ENCODE measurements at regions not wholly inside any gene's neighbourhood (a gene's known extent, or its start where the extent isn't known, plus 50 kb on each side); places are given as distances from the start of the nearest gene placed in this dataset.

- Histone ChIP-seq H3K27me3 (no peaks in the 10 kb centered on the region), H3K36me3 (no peaks in the 10 kb centered on the region), H3K4me1 (peaks cover 0 to 11% of the 10 kb centered on the region in 2 donors), H3K27ac (no peak overlapping the region), H3K9me3 (no peaks in the 10 kb centered on the region), H3K4me3 (no peak overlapping the region)
- ATAC-seq, result peak; percentile 23
- TF ChIP-seq CTCF (IDR thresholded peaks at IDR 0.05), result no peak
- intact Hi-C loops (cut with DNase I), result no loop called here
- DNase-seq, result no peak
Measured at GRCh38 chr4:86493460-86493859, 100.7 kb upstream of the PTPN13 start.

GRCh38 chr4:86496094-86497080 lies 97.7 kb upstream of the PTPN13 start:
- H3K9me3 ChIP-seq, result no peaks in the 10 kb centered on the region
- peaks cover 0 to 17% of the 10 kb centered on the region in 2 donors for H3K4me1 ChIP-seq
- H3K36me3 ChIP-seq, result no peaks in the 10 kb centered on the region
- TF ChIP-seq CTCF (IDR thresholded peaks at IDR 0.05), result peak; percentile 79 to 83
- ATAC-seq (peak; percentile 38), DNase-seq (peak in 2 of 4 donors; percentile 48 to 58)
- no peaks in the 10 kb centered on the region for H3K27me3 ChIP-seq
- intact Hi-C loops (cut with DNase I), result loop anchor here in 1 of 2 donors (5.0 kb wide), 1 partner anchor 401 kb away; no protein-coding TSS in a partner anchor
- no peak overlapping the region for H3K4me3 ChIP-seq
- no peak overlapping the region for H3K27ac ChIP-seq

- Histone ChIP-seq H3K27me3 (no peaks in the 10 kb centered on the region), H3K27ac (no peak overlapping the region), H3K4me3 (no peak overlapping the region), H3K4me1 (peaks cover 0 to 17% of the 10 kb centered on the region in 2 donors), H3K9me3 (no peaks in the 10 kb centered on the region), H3K36me3 (no peaks in the 10 kb centered on the region)
- intact Hi-C loops (cut with DNase I), result loop anchor here in 1 of 2 donors (5.0 kb wide), 1 partner anchor 400 kb away; no protein-coding TSS in a partner anchor
- ATAC-seq, result peak; percentile 59
- no peak for DNase-seq
- no peak for TF ChIP-seq CTCF (IDR thresholded peaks at IDR 0.05)
Measured at GRCh38 chr4:86497131-86497530, 97.0 kb upstream of the PTPN13 start.

- intact Hi-C loops (cut with DNase I), result loop anchor here in 1 of 2 donors (5.0 kb wide), 1 partner anchor 399 kb away; no protein-coding TSS in a partner anchor
- peak; percentile 89 for ATAC-seq
- Histone ChIP-seq H3K27ac (no peak overlapping the region), H3K36me3 (no peaks in the 10 kb centered on the region), H3K4me3 (no peak overlapping the region), H3K9me3 (no peaks in the 10 kb centered on the region), H3K4me1 (peaks cover 0 to 17% of the 10 kb centered on the region in 2 donors), H3K27me3 (no peaks in the 10 kb centered on the region)
- TF ChIP-seq CTCF (IDR thresholded peaks at IDR 0.05), result peak; percentile 73 to 74
- DNase-seq, result peak in 3 of 4 donors; percentile 37 to 67 (median 57)
Measured at GRCh38 chr4:86497980-86498862, 95.9 kb upstream of the PTPN13 start.
